IMR-90 (cell line): ENCODE measurements at regions not wholly inside any gene's neighbourhood (a gene's known extent, or its start where the extent isn't known, plus 50 kb on each side); places are given as distances from the start of the nearest gene placed in this dataset.

ENCODE experiments used
- ATAC-seq: fragments of 200-7000 bp; cut with Tn5 transposase; 2 replicates; pipeline ENCODE4 v1.9.1; 2020; ENCODE audit warnings: low read depth, mild to moderate bottlenecking, moderate library complexity
- BruUV-seq: library from RNA; stranded (reverse); fragments of 400-500 nt; replicated peaks from 2 replicates; lab custom pipeline; 2021; lab: Mats Ljungman, UMichigan
- CTCF ChIA-PET: fragments of 300-600 bp; formaldehyde crosslinking; extraction: SDS; loops from one replicate; lab custom pipeline; 2021; ENCODE audit warnings: antibody characterized with exemption; lab: Yijun Ruan, JAX
- POLR2A ChIA-PET: fragments of 300-600 bp; sonication (Branson Sonifier 250); formaldehyde crosslinking; loops from one replicate; lab custom pipeline; 2022; ENCODE audit warnings: antibody characterized with exemption; ENCODE audit not compliant: unreplicated experiment; lab: Charles Lee
- DNase-seq: peaks from one replicate; pipeline ENCODE4 v3.0.0; 2013
- H2AFZ ChIP-seq: replicated peaks from 2 replicates; pipeline ENCODE3; 2013; ENCODE audit warnings: low read length, mild to moderate bottlenecking; ENCODE audit not compliant: poor library complexity
- H2AK5ac ChIP-seq: 2 replicates; pipeline ENCODE4 v1.6.1; 2013; ENCODE audit warnings: low read depth, low read length, inconsistent platforms
- H2AK9ac ChIP-seq: replicated peaks from 2 replicates; pipeline ENCODE3; 2013; ENCODE audit warnings: mild to moderate bottlenecking, low read depth, low read length, moderate library complexity; ENCODE audit not compliant: poor library complexity
- H2BK120ac ChIP-seq: 2 replicates; pipeline ENCODE4 v1.6.1; 2013; ENCODE audit warnings: low read depth, low read length, inconsistent platforms
- H2BK15ac ChIP-seq: 3 replicates; pipeline ENCODE4 v1.6.1; 2013; ENCODE audit warnings: low read depth, low read length, inconsistent platforms
- H2BK20ac ChIP-seq: 2 replicates; pipeline ENCODE4 v1.6.1; 2013; ENCODE audit warnings: low read depth, mild to moderate bottlenecking, inconsistent platforms, low read length, moderate library complexity
- H2BK5ac ChIP-seq: 2 replicates; pipeline ENCODE4 v1.6.1; 2013; ENCODE audit warnings: mild to moderate bottlenecking, low read depth, low read length, inconsistent platforms; ENCODE audit not compliant: poor library complexity, severe bottlenecking
- H3K14ac ChIP-seq: replicated peaks from 2 replicates; pipeline ENCODE4 v1.6.1; 2013; ENCODE audit warnings: low read depth, low read length, inconsistent platforms
- H3K18ac ChIP-seq: 2 replicates; pipeline ENCODE4 v1.6.1; 2013; ENCODE audit warnings: low read depth, low read length, control low read depth
- H3K23ac ChIP-seq: 2 replicates; pipeline ENCODE4 v1.6.1; 2013; ENCODE audit warnings: low read depth, low read length, inconsistent platforms
- H3K27ac ChIP-seq: 2 replicates; pipeline ENCODE4 v1.5.1; 2013; ENCODE audit warnings: mild to moderate bottlenecking, control low read depth, low read length; ENCODE audit not compliant: insufficient read depth
- H3K27me3 ChIP-seq: 2 replicates; pipeline ENCODE4 v1.6.1; 2013; ENCODE audit warnings: low read length; ENCODE audit not compliant: control insufficient read depth, insufficient read depth
- H3K36me3 ChIP-seq: 2 replicates; pipeline ENCODE4 v1.6.1; 2013; ENCODE audit warnings: low read length, mixed read lengths; ENCODE audit not compliant: control insufficient read depth, insufficient read depth
- H3K4ac ChIP-seq: 2 replicates; pipeline ENCODE4 v1.6.1; 2013; ENCODE audit warnings: low read depth, low read length, inconsistent platforms
- H3K4me1 ChIP-seq: 2 replicates; pipeline ENCODE4 v1.6.1; 2013; ENCODE audit warnings: low read length, mixed read lengths; ENCODE audit not compliant: control insufficient read depth, insufficient read depth
- H3K4me2 ChIP-seq: 2 replicates; pipeline ENCODE4 v1.6.1; 2013; ENCODE audit warnings: low read depth, mild to moderate bottlenecking, control low read depth, low read length, moderate library complexity
- H3K4me3 ChIP-seq: 2 replicates; pipeline ENCODE4 v1.5.1; 2013; ENCODE audit warnings: low read depth, mild to moderate bottlenecking, control low read depth, low read length, moderate library complexity; ENCODE audit not compliant: insufficient read depth
- H3K56ac ChIP-seq: 2 replicates; pipeline ENCODE4 v1.6.1; 2013; ENCODE audit warnings: low read length, inconsistent platforms; ENCODE audit not compliant: insufficient read depth; ENCODE audit errors: extremely low read depth
- H3K79me1 ChIP-seq, 2 experiments: 2 replicates each; pipeline ENCODE4 v1.6.1; 2013; ENCODE audit warnings: low read length in 2 of 2, inconsistent platforms in 1 of 2, low read depth in 1 of 2
- H3K9ac ChIP-seq: 2 replicates; pipeline ENCODE4 v1.6.1; 2013; ENCODE audit warnings: low read depth, low read length, control low read depth
- H3K9me1 ChIP-seq: 2 replicates; pipeline ENCODE4 v1.6.1; 2013; ENCODE audit warnings: low read length, inconsistent platforms; ENCODE audit not compliant: insufficient read depth
- H3K9me3 ChIP-seq: 2 replicates; pipeline ENCODE4 v1.6.1; 2013; ENCODE audit warnings: low read length; ENCODE audit not compliant: control insufficient read depth, insufficient read depth
- H4K20me1 ChIP-seq: 2 replicates; pipeline ENCODE4 v1.6.1; 2013; ENCODE audit warnings: low read length, inconsistent platforms; ENCODE audit not compliant: insufficient read depth
- H4K5ac ChIP-seq: 2 replicates; pipeline ENCODE4 v1.6.1; 2013; ENCODE audit warnings: mild to moderate bottlenecking, low read depth, low read length, control low read depth
- H4K8ac ChIP-seq, 2 experiments: 2 replicates each; pipeline ENCODE4 v1.6.1; 2013; ENCODE audit warnings: low read depth in 2 of 2, low read length in 2 of 2, control low read depth in 1 of 2, inconsistent platforms in 1 of 2
- H4K91ac ChIP-seq: 2 replicates; pipeline ENCODE4 v1.6.1; 2013; ENCODE audit warnings: low read depth, low read length, inconsistent platforms; ENCODE audit not compliant: insufficient read depth
- BHLHE40 ChIP-seq: fragments of 150-350 bp; IDR thresholded peaks from 2 replicates; pipeline ENCODE4 v1.6.1; 2016; ENCODE audit warnings: mild to moderate bottlenecking, low read depth, low read length
- CEBPB ChIP-seq: IDR thresholded peaks from 2 replicates; pipeline ENCODE4 v1.6.1; 2012; ENCODE audit warnings: low read depth, low read length, improper control_type of control experiment
- CHD1 ChIP-seq: IDR thresholded peaks from 2 replicates; pipeline ENCODE4 v1.6.1; 2012; ENCODE audit warnings: low read depth, low read length, improper control_type of control experiment
- CTCF ChIP-seq: conservative IDR thresholded peaks from 2 replicates; pipeline ENCODE4 v1.5.1; 2012; ENCODE audit warnings: mild to moderate bottlenecking, low read depth, low read length, improper control_type of control experiment
- FOS ChIP-seq: fragments of 150-350 bp; IDR thresholded peaks from 2 replicates; pipeline ENCODE4 v1.6.1; 2016; ENCODE audit warnings: low read depth, low read length
- MAFK ChIP-seq: IDR thresholded peaks from 2 replicates; pipeline ENCODE4 v1.6.1; 2012; ENCODE audit warnings: low read depth, low read length, improper control_type of control experiment
- MAZ ChIP-seq: IDR thresholded peaks from 2 replicates; pipeline ENCODE4 v1.6.1; 2012; ENCODE audit warnings: low read depth, mild to moderate bottlenecking, low read length, improper control_type of control experiment, moderate library complexity, borderline replicate concordance
- MXI1 ChIP-seq: IDR thresholded peaks from 2 replicates; pipeline ENCODE4 v1.6.1; 2012; ENCODE audit warnings: low read depth, mild to moderate bottlenecking, low read length, moderate library complexity, borderline replicate concordance
- NFE2L2 ChIP-seq: fragments of 150-350 bp; IDR thresholded peaks from 2 replicates; pipeline ENCODE4 v1.6.1; 2016; ENCODE audit warnings: low read depth, mild to moderate bottlenecking, low read length
- POLR2A ChIP-seq: IDR thresholded peaks from 2 replicates; pipeline ENCODE4 v1.6.1; 2012; ENCODE audit warnings: mild to moderate bottlenecking, low read depth, low read length
- RAD21 ChIP-seq: IDR thresholded peaks from 2 replicates; pipeline ENCODE4 v1.6.1; 2012; ENCODE audit warnings: low read length, improper control_type of control experiment
- RCOR1 ChIP-seq: IDR thresholded peaks from 2 replicates; pipeline ENCODE4 v1.6.1; 2012; ENCODE audit warnings: mild to moderate bottlenecking, low read length, improper control_type of control experiment; ENCODE audit not compliant: insufficient replicate concordance
- RFX5 ChIP-seq: IDR thresholded peaks from 2 replicates; pipeline ENCODE4 v1.8.0; 2012; ENCODE audit warnings: low read depth, mild to moderate bottlenecking, low read length, moderate library complexity
- SMC3 ChIP-seq: fragments of 150-350 bp; IDR thresholded peaks from 2 replicates; pipeline ENCODE4 v1.6.1; 2016; ENCODE audit warnings: low read depth, mild to moderate bottlenecking, antibody characterized with exemption, low read length, moderate library complexity
- WGBS, 2 experiments: methylation state at CpG; one replicate each; pipeline versions ENCODE4 v1.1.5 to v1.1.7; 2013; ENCODE audit warnings: missing lambda C conversion rate in 2 of 2; ENCODE audit not compliant: insufficient read length in 1 of 2; ENCODE audit errors: extremely low coverage in 2 of 2; 5-methylcytosine and 5-hydroxymethylcytosine counted together
- dilution Hi-C: fragments of 300-500 bp; cut with HindIII; formaldehyde crosslinking; loops from one replicate; pipeline ENCODE4 v1.14.3; 2018; ENCODE audit warnings: low sequenced_read_pairs; ENCODE audit not compliant: unreplicated experiment
- in situ Hi-C: fragments of 300-500 bp; cut with MboI; formaldehyde crosslinking; loops from 3 replicates; pipeline ENCODE4 v1.14.3; 2019; ENCODE audit warnings: low sequenced_read_pairs, inconsistent platforms, mixed read lengths
- intact Hi-C: fragments of 100-400 bp; cut with micrococcal nuclease; formaldehyde crosslinking; loops from 2 replicates; pipeline ENCODE4 v1.10.0; 2022
- TF ChIP-seq, protein P1 (sequence below): fragments of 150-350 bp; IDR thresholded peaks from 2 replicates; pipeline ENCODE4 v1.6.1; 2017; ENCODE audit warnings: mild to moderate bottlenecking, antibody characterized with exemption, low read length, low read depth
- TF ChIP-seq, protein P2 (sequence below): fragments of 150-350 bp; IDR thresholded peaks from 2 replicates; pipeline ENCODE4 v1.6.1; 2016; ENCODE audit warnings: low read depth, mild to moderate bottlenecking, low read length, moderate library complexity, borderline replicate concordance

GRCh38 chr2:236738030-236738429 is 168.4 kb downstream of the ACKR3 start:
- no peaks in the 10 kb centered on the region for H3K9me1 ChIP-seq
- H2AFZ ChIP-seq: no peak overlapping the region
- H3K79me1 ChIP-seq: no peaks in the 10 kb centered on the region
- no peak for DNase-seq
- CTCF ChIA-PET: no interaction called here
- H2BK20ac ChIP-seq: no peak overlapping the region
- TF ChIP-seq MXI1 (no peak), FOS (no peak), RAD21 (no peak), RCOR1 (no peak), CEBPB (no peak), RFX5 (no peak), MAZ (no peak), BHLHE40 (no peak), SMC3 (no peak), POLR2A (no peak), CHD1 (no peak), NFE2L2 (no peak), CTCF (no peak), MAFK (no peak)
- TF ChIP-seq, protein P1, sequence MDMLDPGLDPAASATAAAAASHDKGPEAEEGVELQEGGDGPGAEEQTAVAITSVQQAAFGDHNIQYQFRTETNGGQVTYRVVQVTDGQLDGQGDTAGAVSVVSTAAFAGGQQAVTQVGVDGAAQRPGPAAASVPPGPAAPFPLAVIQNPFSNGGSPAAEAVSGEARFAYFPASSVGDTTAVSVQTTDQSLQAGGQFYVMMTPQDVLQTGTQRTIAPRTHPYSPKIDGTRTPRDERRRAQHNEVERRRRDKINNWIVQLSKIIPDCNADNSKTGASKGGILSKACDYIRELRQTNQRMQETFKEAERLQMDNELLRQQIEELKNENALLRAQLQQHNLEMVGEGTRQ: no peak
- TF ChIP-seq, protein P2, sequence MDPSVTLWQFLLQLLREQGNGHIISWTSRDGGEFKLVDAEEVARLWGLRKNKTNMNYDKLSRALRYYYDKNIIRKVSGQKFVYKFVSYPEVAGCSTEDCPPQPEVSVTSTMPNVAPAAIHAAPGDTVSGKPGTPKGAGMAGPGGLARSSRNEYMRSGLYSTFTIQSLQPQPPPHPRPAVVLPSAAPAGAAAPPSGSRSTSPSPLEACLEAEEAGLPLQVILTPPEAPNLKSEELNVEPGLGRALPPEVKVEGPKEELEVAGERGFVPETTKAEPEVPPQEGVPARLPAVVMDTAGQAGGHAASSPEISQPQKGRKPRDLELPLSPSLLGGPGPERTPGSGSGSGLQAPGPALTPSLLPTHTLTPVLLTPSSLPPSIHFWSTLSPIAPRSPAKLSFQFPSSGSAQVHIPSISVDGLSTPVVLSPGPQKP: no peak
- POLR2A ChIA-PET: no interaction called here
- intact Hi-C loops (no loop called here), dilution Hi-C loops (no loop called here), in situ Hi-C loops (no loop called here)
- no peak overlapping the region for H3K9ac ChIP-seq
- ATAC-seq: no peak
- H2BK5ac ChIP-seq: no peak overlapping the region
- H2BK120ac ChIP-seq: no peak overlapping the region
- no peak overlapping the region for H3K4ac ChIP-seq
- no peaks in the 10 kb centered on the region for H4K20me1 ChIP-seq
- no TSS peak for BruUV-seq
- WGBS, 2 experiments: no CpG with 5 or more reads among the region's 4 CpGs
- no peak overlapping the region for H3K18ac ChIP-seq
- H2AK5ac ChIP-seq: no peak overlapping the region
- H3K27me3 ChIP-seq: peaks cover 41% of the 10 kb centered on the region
- H3K4me2 ChIP-seq: no peak overlapping the region
- no peak overlapping the region for H3K56ac ChIP-seq
- no peaks in the 10 kb centered on the region; the same call in 1 of the 2 replicates for H3K9me3 ChIP-seq
- no peak overlapping the region for H3K27ac ChIP-seq
- H3K36me3 ChIP-seq: no peaks in the 10 kb centered on the region
- no peak overlapping the region for H2AK9ac ChIP-seq
- no peak overlapping the region for H4K8ac ChIP-seq
- H3K23ac ChIP-seq: no peak overlapping the region
- no peak overlapping the region for H2BK15ac ChIP-seq
- no peak overlapping the region for H4K5ac ChIP-seq
- H3K14ac ChIP-seq: no peak overlapping the region
- H3K4me3 ChIP-seq: no peak overlapping the region
- H4K91ac ChIP-seq: no peak overlapping the region
- H3K4me1 ChIP-seq: no peaks in the 10 kb centered on the region
